ENCODE measurements at regions not wholly inside any gene's neighbourhood (a gene's known extent, or its start where the extent isn't known, plus 50 kb on each side); places are given as distances from the start of the nearest gene placed in this dataset.

GRCh38 chr1:194477908-194478307 lies 1291.5 kb upstream of the B3GALT2 start:
- no peak for DNase-seq

- peak; percentile 69 for DNase-seq
Observed at GRCh38 chr1:194476872-194477271, 1290.5 kb upstream of the B3GALT2 start.

- DNase-seq: no peak
Observed at GRCh38 chr1:194476351-194476750, 1289.9 kb upstream of the B3GALT2 start.

GRCh38 chr1:194474701-194475100 lies 1288.3 kb upstream of the B3GALT2 start:
- no peak for DNase-seq

- DNase-seq: no peak
Observed at GRCh38 chr1:194473766-194474165, 1287.4 kb upstream of the B3GALT2 start.

GRCh38 chr1:194469282-194469681 lies 1282.9 kb upstream of the B3GALT2 start:
- no peak for DNase-seq

GRCh38 chr1:194466706-194467105 lies 1280.3 kb upstream of the B3GALT2 start:
- DNase-seq: peak; percentile 13

GRCh38 chr1:194447636-194448035 lies 1261.2 kb upstream of the B3GALT2 start:
- DNase-seq: peak; percentile 76

GRCh38 chr1:194445244-194445643 lies 1258.8 kb upstream of the B3GALT2 start:
- no peak for DNase-seq

- no peak for DNase-seq
Observed at GRCh38 chr1:194442901-194443575, 1256.6 kb upstream of the B3GALT2 start.

GRCh38 chr1:194437135-194437534 lies 1250.7 kb upstream of the B3GALT2 start:
- no peak for DNase-seq

- DNase-seq: no peak
Observed at GRCh38 chr1:194431121-194431520, 1244.7 kb upstream of the B3GALT2 start.

- DNase-seq: no peak
Observed at GRCh38 chr1:194420706-194421105, 1234.3 kb upstream of the B3GALT2 start.

- no peak for DNase-seq
Observed at GRCh38 chr1:194419721-194420120, 1233.3 kb upstream of the B3GALT2 start.

- DNase-seq: no peak
Observed at GRCh38 chr1:194410756-194411155, 1224.3 kb upstream of the B3GALT2 start.

GRCh38 chr1:194407238-194407637 lies 1220.8 kb upstream of the B3GALT2 start:
- peak; percentile 57 for DNase-seq

- no peak for DNase-seq
Observed at GRCh38 chr1:194394676-194395075, 1208.3 kb upstream of the B3GALT2 start.

- no peak for DNase-seq
Observed at GRCh38 chr1:194387531-194387930, 1201.1 kb upstream of the B3GALT2 start.

- DNase-seq: peak; percentile 21
Observed at GRCh38 chr1:194378517-194378916, 1192.1 kb upstream of the B3GALT2 start.

- no peak for DNase-seq
Observed at GRCh38 chr1:194374649-194375048, 1188.2 kb upstream of the B3GALT2 start.

- no peak for DNase-seq
Observed at GRCh38 chr1:194372266-194372665, 1185.9 kb upstream of the B3GALT2 start.

GRCh38 chr1:194369622-194370021 lies 1183.2 kb upstream of the B3GALT2 start:
- no peak for DNase-seq

- peak; percentile 59 for DNase-seq
Observed at GRCh38 chr1:194369060-194369459, 1182.6 kb upstream of the B3GALT2 start.

GRCh38 chr1:194367121-194367520 lies 1180.7 kb upstream of the B3GALT2 start:
- peak; percentile 57 for DNase-seq

GRCh38 chr1:194366705-194367104 lies 1180.3 kb upstream of the B3GALT2 start:
- peak; percentile 81 for DNase-seq

Measured in EL (cell line).